Mucosa of descending colon (tissue), 3 donors: ENCODE measurements at regions not wholly inside any gene's neighbourhood (a gene's known extent, or its start where the extent isn't known, plus 50 kb on each side); places are given as distances from the start of the nearest gene placed in this dataset.

Experiments
- ATAC-seq: fragments of 200-7000 bp; cut with Tn5 transposase; one replicate; pipeline ENCODE4 v1.9.1; 2020; ENCODE audit warnings: mild to moderate bottlenecking, moderate library complexity
- DNase-seq, 3 donors: peaks; one replicate each; pipeline ENCODE4 v3.0.0-alpha.2; 2020
- H3K36me3 ChIP-seq: fragments of 200-600 bp; one replicate; pipeline ENCODE4 v1.8.0; 2021; ENCODE audit warnings: low read depth, mild to moderate bottlenecking
- H3K4me1 ChIP-seq: fragments of 200-600 bp; one replicate; pipeline ENCODE4 v1.8.0; 2021; ENCODE audit warnings: low read depth, mild to moderate bottlenecking
- H3K4me3 ChIP-seq: fragments of 200-600 bp; one replicate; pipeline ENCODE4 v1.8.0; 2021; ENCODE audit warnings: mild to moderate bottlenecking
- H3K9me3 ChIP-seq: fragments of 200-600 bp; one replicate; pipeline ENCODE4 v1.8.0; 2021; ENCODE audit warnings: mild to moderate bottlenecking
- intact Hi-C, 2 donors: fragments of 100-400 bp; cut with DNase I in 1 of 2; cut with micrococcal nuclease in 1 of 2; formaldehyde crosslinking; loops; one replicate each; pipeline versions ENCODE4 v1.11.0 to v1.11.1; 2022; cut with DNase I, micrococcal nuclease
- TF ChIP-seq, protein P1 (sequence below): fragments of 200-600 bp; IDR thresholded peaks from one replicate; pipeline ENCODE4 v1.8.0; 2022; ENCODE audit warnings: antibody characterized with exemption, mild to moderate bottlenecking
- donor health status: DM: no; HTN: no; CAD: no; lungs with moderate emphysema.
- donor health status: DM: no; HTN: no; CAD: no.
- donor health status: DM: no; HTN: yes; CAD: no.

- Histone ChIP-seq H3K4me3 (no peak overlapping the region), H3K36me3 (no peaks in the 10 kb centered on the region), H3K4me1 (no peaks in the 10 kb centered on the region), H3K9me3 (no peaks in the 10 kb centered on the region)
- ATAC-seq (no peak), DNase-seq (no peak)
- intact Hi-C loops, result no loop called here
- TF ChIP-seq, protein P1, sequence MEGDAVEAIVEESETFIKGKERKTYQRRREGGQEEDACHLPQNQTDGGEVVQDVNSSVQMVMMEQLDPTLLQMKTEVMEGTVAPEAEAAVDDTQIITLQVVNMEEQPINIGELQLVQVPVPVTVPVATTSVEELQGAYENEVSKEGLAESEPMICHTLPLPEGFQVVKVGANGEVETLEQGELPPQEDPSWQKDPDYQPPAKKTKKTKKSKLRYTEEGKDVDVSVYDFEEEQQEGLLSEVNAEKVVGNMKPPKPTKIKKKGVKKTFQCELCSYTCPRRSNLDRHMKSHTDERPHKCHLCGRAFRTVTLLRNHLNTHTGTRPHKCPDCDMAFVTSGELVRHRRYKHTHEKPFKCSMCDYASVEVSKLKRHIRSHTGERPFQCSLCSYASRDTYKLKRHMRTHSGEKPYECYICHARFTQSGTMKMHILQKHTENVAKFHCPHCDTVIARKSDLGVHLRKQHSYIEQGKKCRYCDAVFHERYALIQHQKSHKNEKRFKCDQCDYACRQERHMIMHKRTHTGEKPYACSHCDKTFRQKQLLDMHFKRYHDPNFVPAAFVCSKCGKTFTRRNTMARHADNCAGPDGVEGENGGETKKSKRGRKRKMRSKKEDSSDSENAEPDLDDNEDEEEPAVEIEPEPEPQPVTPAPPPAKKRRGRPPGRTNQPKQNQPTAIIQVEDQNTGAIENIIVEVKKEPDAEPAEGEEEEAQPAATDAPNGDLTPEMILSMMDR, result no peak
Measured at GRCh38 chr3:194220901-194221326, 85.0 kb downstream of the HES1 start.

DNA sequence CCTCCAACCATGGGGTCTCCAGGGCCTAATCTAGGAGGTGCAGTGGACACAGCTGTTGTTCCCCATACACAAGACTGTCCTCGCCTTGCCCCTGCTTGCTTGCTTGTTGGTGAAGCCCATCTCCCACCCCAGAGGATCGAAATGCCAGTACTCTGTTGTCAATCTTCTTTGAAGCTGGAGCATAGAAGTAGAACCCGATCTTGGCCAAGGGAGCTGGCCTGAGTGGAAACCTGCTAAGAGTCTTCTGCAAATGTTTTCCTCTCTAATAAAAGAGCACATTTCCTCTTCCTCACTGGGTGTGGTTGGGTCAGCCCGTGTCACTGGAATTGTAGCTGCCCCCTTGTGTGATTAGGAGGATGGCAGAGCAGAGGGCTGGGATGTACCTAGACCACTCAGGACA is 85.4 kb downstream of the HES1 start:
- Histone ChIP-seq H3K4me3 (no peak overlapping the region), H3K4me1 (no peaks in the 10 kb centered on the region), H3K9me3 (no peaks in the 10 kb centered on the region), H3K36me3 (no peaks in the 10 kb centered on the region)
- DNase-seq, result no peak
- TF ChIP-seq, protein P1, result no peak
- ATAC-seq, result no peak
- intact Hi-C loops, result no loop called here

GRCh38 chr3:194223951-194224350 is 88.0 kb downstream of the HES1 start:
- H3K4me1 ChIP-seq, result no peaks in the 10 kb centered on the region
- TF ChIP-seq, protein P1, result no peak
- H3K36me3 ChIP-seq, result no peaks in the 10 kb centered on the region
- DNase-seq, result no peak
- intact Hi-C loops, result no loop called here
- H3K9me3 ChIP-seq, result no peaks in the 10 kb centered on the region
- no peak for ATAC-seq
- H3K4me3 ChIP-seq, result no peak overlapping the region

GRCh38 chr3:194224471-194225417 is 88.8 kb downstream of the HES1 start:
- no peaks in the 10 kb centered on the region for H3K4me1 ChIP-seq
- no peaks in the 10 kb centered on the region for H3K9me3 ChIP-seq
- H3K36me3 ChIP-seq, result no peaks in the 10 kb centered on the region
- intact Hi-C loops, result no loop called here
- DNase-seq (no peak), ATAC-seq (no peak)
- TF ChIP-seq, protein P1, result no peak
- H3K4me3 ChIP-seq, result no peak overlapping the region

- Histone ChIP-seq H3K9me3 (no peaks in the 10 kb centered on the region), H3K4me3 (no peak overlapping the region), H3K36me3 (no peaks in the 10 kb centered on the region), H3K4me1 (no peaks in the 10 kb centered on the region)
- no peak for ATAC-seq
- intact Hi-C loops, result no loop called here
- TF ChIP-seq, protein P1, result no peak
- no peak for DNase-seq
Measured at GRCh38 chr3:194225418-194225812, 89.5 kb downstream of the HES1 start.
